HG03520 (cell line): ENCODE measurements at regions not wholly inside any gene's neighbourhood (a gene's known extent, or its start where the extent isn't known, plus 50 kb on each side); places are given as distances from the start of the nearest gene placed in this dataset.
"Not testable (repeated sequence)": the region's sequence is repeated elsewhere in the genome, so short reads cannot be mapped to it uniquely, and the experiment has no call there.

Experiments used
- ATAC-seq: cut with Tn5 transposase; IDR thresholded peaks from one replicate; pipeline ENCODE4 v1.9.1; 2021; ENCODE audit warnings: mild to moderate bottlenecking, moderate library complexity; ENCODE audit not compliant: unreplicated experiment

GRCh38 chr22:25348996-25349395 is 129.6 kb downstream of the CRYBB2 start:
- not testable (repeated sequence) for ATAC-seq

GRCh38 chr22:25350551-25350971 is 131.1 kb downstream of the CRYBB2 start:
- ATAC-seq, result no peak

- ATAC-seq, result no peak
Observed at GRCh38 chr22:25351631-25352293, 132.3 kb downstream of the CRYBB2 start.

GRCh38 chr22:25352294-25352680 is 132.8 kb downstream of the CRYBB2 start:
- ATAC-seq, result no peak

GRCh38 chr22:25353516-25354445 is 134.3 kb downstream of the CRYBB2 start:
- no peak for ATAC-seq

- no peak for ATAC-seq
Observed at GRCh38 chr22:25354456-25354855, 135.0 kb downstream of the CRYBB2 start.

GRCh38 chr22:25357132-25357455 is 137.7 kb downstream of the CRYBB2 start:
- no peak for ATAC-seq

- no peak for ATAC-seq
Observed at GRCh38 chr22:25357606-25358420, 138.4 kb downstream of the CRYBB2 start.

- no peak for ATAC-seq
Observed at GRCh38 chr22:25358421-25359170, 139.2 kb downstream of the CRYBB2 start.

- ATAC-seq, result no peak
Observed at GRCh38 chr22:25359601-25360261, 140.3 kb downstream of the CRYBB2 start.

- ATAC-seq, result no peak
Observed at GRCh38 chr22:25360411-25360810, 141.0 kb downstream of the CRYBB2 start.

GRCh38 chr22:25360891-25361645 is 141.6 kb downstream of the CRYBB2 start:
- no peak for ATAC-seq

- ATAC-seq, result no peak
Observed at GRCh38 chr22:25361899-25362214, 142.4 kb downstream of the CRYBB2 start.

- ATAC-seq, result no peak
Observed at GRCh38 chr22:25362215-25362882, 142.9 kb downstream of the CRYBB2 start.

GRCh38 chr22:25362883-25363240 is 143.4 kb downstream of the CRYBB2 start:
- ATAC-seq, result no peak

GRCh38 chr22:25363474-25363873 is 144.0 kb downstream of the CRYBB2 start:
- ATAC-seq, result no peak

- no peak for ATAC-seq
Observed at GRCh38 chr22:25364281-25364680, 144.8 kb downstream of the CRYBB2 start.

- ATAC-seq, result no peak
Observed at GRCh38 chr22:25364736-25365241, 145.3 kb downstream of the CRYBB2 start.
